HUES6 (cell line): ENCODE measurements at regions not wholly inside any gene's neighbourhood (a gene's known extent, or its start where the extent isn't known, plus 50 kb on each side); places are given as distances from the start of the nearest gene placed in this dataset.
"Not testable (repeated sequence)": the region's sequence is repeated elsewhere in the genome, so short reads cannot be mapped to it uniquely, and the experiment has no call there.

Experiments
- H3K27ac ChIP-seq: 2 replicates; pipeline ENCODE4 v1.7.0; 2013; ENCODE audit warnings: low read depth, mild to moderate bottlenecking, low read length, inconsistent platforms
- H3K27me3 ChIP-seq: 2 replicates; pipeline ENCODE4 v1.6.1; 2013; ENCODE audit warnings: low read length; ENCODE audit not compliant: control insufficient read depth, insufficient read depth
- H3K36me3 ChIP-seq: 2 replicates; pipeline ENCODE4 v1.6.1; 2013; ENCODE audit warnings: low read length; ENCODE audit not compliant: control insufficient read depth, insufficient read depth
- H3K4me1 ChIP-seq: 2 replicates; pipeline ENCODE4 v1.6.1; 2013; ENCODE audit warnings: low read length; ENCODE audit not compliant: control insufficient read depth, insufficient read depth
- H3K4me3 ChIP-seq: 2 replicates; pipeline ENCODE4 v1.5.1; 2013; ENCODE audit warnings: low read depth, low read length
- H3K9ac ChIP-seq: one replicate; pipeline ENCODE4 v1.6.1; 2013; ENCODE audit warnings: mild to moderate bottlenecking, low read length
- H3K9me3 ChIP-seq: 2 replicates; pipeline ENCODE4 v1.6.1; 2013; ENCODE audit warnings: low read depth, low read length; ENCODE audit not compliant: control insufficient read depth, insufficient read depth

DNA sequence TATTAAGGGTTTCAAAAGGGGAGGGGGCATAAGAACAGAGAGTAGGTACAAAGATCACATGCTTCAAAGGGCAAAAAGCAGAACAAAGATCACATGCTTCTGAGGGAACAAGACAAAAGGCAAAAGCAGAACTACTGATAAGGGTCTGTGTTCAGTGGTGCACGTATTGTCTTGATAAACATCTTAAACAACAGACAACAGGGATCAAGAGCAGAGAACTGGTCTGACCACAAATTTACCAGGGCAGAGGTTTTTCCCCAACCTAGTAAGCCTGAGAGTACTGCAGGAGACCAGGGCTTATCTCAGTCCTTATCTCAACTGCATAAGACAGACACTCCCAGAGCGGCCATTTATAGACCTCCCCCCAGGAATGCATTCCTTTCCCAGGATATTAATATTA, 900.2 kb upstream of the PRKX start:
- H3K36me3 ChIP-seq, H3K4me1 ChIP-seq, H3K27me3 ChIP-seq, H3K27ac ChIP-seq, H3K9ac ChIP-seq, H3K4me3 ChIP-seq: not testable (repeated sequence)
- H3K9me3 ChIP-seq: peaks cover 20% of the 10 kb centered on the region

- Histone ChIP-seq H3K4me1 (no peaks in the 10 kb centered on the region), H3K36me3 (no peaks in the 10 kb centered on the region), H3K4me3 (no peak overlapping the region), H3K9ac (no peak overlapping the region), H3K9me3 (no peaks in the 10 kb centered on the region), H3K27me3 (no peaks in the 10 kb centered on the region), H3K27ac (no peak overlapping the region)
Measured at GRCh38 chrX:4588893-4589292, 875.4 kb upstream of the PRKX start.

DNA sequence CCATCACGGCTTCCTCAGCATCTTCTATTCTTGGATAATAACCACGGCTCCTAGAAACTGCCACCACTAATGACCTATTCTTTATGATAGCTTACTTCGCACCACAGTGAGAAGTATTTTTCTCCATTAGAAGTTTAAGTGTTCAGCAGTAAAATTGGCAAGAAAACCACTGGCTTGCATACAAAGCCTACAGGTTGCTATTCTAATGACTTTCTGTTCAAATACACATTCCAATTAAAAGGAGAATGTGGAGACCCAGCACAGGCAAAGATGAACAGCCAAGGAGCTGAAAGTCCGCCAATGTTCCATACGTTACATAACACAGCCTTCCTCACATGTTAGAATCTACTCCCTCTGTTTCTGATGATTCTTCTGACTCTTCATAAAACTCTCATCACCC, 875.0 kb upstream of the PRKX start:
- Histone ChIP-seq H3K9ac (no peak overlapping the region), H3K27ac (no peak overlapping the region), H3K4me1 (no peaks in the 10 kb centered on the region), H3K9me3 (no peaks in the 10 kb centered on the region), H3K27me3 (no peaks in the 10 kb centered on the region), H3K36me3 (no peaks in the 10 kb centered on the region), H3K4me3 (no peak overlapping the region)

GRCh38 chrX:4588056-4588455, 874.6 kb upstream of the PRKX start:
- Histone ChIP-seq H3K4me1 (no peaks in the 10 kb centered on the region), H3K36me3 (no peaks in the 10 kb centered on the region), H3K27ac (no peak overlapping the region), H3K9ac (no peak overlapping the region), H3K9me3 (no peaks in the 10 kb centered on the region), H3K27me3 (no peaks in the 10 kb centered on the region), H3K4me3 (no peak overlapping the region)

GRCh38 chrX:4579999-4580398, 866.5 kb upstream of the PRKX start:
- no peaks in the 10 kb centered on the region for H3K36me3 ChIP-seq
- no peaks in the 10 kb centered on the region for H3K9me3 ChIP-seq
- no peak overlapping the region for H3K27ac ChIP-seq
- H3K4me3 ChIP-seq: no peak overlapping the region
- no peaks in the 10 kb centered on the region for H3K4me1 ChIP-seq
- no peaks in the 10 kb centered on the region for H3K27me3 ChIP-seq
- no peak overlapping the region for H3K9ac ChIP-seq

- Histone ChIP-seq H3K27me3 (no peaks in the 10 kb centered on the region), H3K4me3 (no peak overlapping the region), H3K36me3 (no peaks in the 10 kb centered on the region), H3K9ac (no peak overlapping the region), H3K27ac (no peak overlapping the region), H3K9me3 (no peaks in the 10 kb centered on the region), H3K4me1 (no peaks in the 10 kb centered on the region)
Measured at GRCh38 chrX:4579480-4579879, 866.0 kb upstream of the PRKX start.

DNA sequence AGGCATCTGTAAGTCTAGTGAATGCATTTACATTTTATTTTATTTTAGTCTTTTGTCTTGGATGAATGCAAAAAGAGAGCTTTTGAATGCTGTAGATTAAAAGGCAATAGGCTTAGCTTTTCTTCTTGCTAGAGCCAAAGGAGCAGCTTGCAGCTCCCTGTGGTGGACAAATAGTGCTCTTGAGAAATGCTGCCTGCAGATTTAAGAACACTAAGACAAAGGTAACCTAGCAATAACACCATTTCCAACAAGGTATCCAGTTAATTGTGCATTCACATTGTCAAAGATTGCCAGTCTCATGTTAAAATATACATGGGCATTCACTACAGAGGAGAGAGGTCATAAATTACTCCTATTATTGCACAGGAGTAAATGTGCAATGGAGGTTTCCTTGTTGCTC, 859.2 kb upstream of the PRKX start:
- no peaks in the 10 kb centered on the region for H3K9me3 ChIP-seq
- no peaks in the 10 kb centered on the region for H3K36me3 ChIP-seq
- H3K4me3 ChIP-seq: no peak overlapping the region
- H3K9ac ChIP-seq: no peak overlapping the region
- H3K27ac ChIP-seq: no peak overlapping the region
- peaks cover 5% of the 10 kb centered on the region; the same call in 1 of the 2 replicates for H3K4me1 ChIP-seq
- H3K27me3 ChIP-seq: no peaks in the 10 kb centered on the region

- H3K36me3 ChIP-seq: no peaks in the 10 kb centered on the region
- H3K4me3 ChIP-seq: no peak overlapping the region
- H3K9me3 ChIP-seq: no peaks in the 10 kb centered on the region
- H3K9ac ChIP-seq: no peak overlapping the region
- peaks cover 5% of the 10 kb centered on the region; the same call in 1 of the 2 replicates for H3K4me1 ChIP-seq
- H3K27me3 ChIP-seq: no peaks in the 10 kb centered on the region
- H3K27ac ChIP-seq: no peak overlapping the region
Measured at GRCh38 chrX:4570151-4570550, 856.7 kb upstream of the PRKX start.

- Histone ChIP-seq H3K27ac (no peak overlapping the region), H3K27me3 (no peaks in the 10 kb centered on the region), H3K4me1 (no peaks in the 10 kb centered on the region), H3K36me3 (no peaks in the 10 kb centered on the region), H3K4me3 (no peak overlapping the region), H3K9me3 (no peaks in the 10 kb centered on the region), H3K9ac (no peak overlapping the region)
Measured at GRCh38 chrX:4560192-4560591, 846.7 kb upstream of the PRKX start.

- Histone ChIP-seq H3K27me3 (no peaks in the 10 kb centered on the region), H3K4me1 (no peaks in the 10 kb centered on the region), H3K9me3 (no peaks in the 10 kb centered on the region), H3K36me3 (no peaks in the 10 kb centered on the region), H3K9ac (no peak overlapping the region), H3K4me3 (no peak overlapping the region), H3K27ac (no peak overlapping the region)
Measured at GRCh38 chrX:4550018-4550417, 836.6 kb upstream of the PRKX start.

GRCh38 chrX:4547213-4547836, 833.9 kb upstream of the PRKX start:
- no peaks in the 10 kb centered on the region for H3K4me1 ChIP-seq
- H3K27me3 ChIP-seq: no peaks in the 10 kb centered on the region
- H3K9me3 ChIP-seq: no peaks in the 10 kb centered on the region
- no peaks in the 10 kb centered on the region for H3K36me3 ChIP-seq
- H3K27ac ChIP-seq: no peak overlapping the region
- H3K4me3 ChIP-seq: no peak overlapping the region
- no peak overlapping the region for H3K9ac ChIP-seq

DNA sequence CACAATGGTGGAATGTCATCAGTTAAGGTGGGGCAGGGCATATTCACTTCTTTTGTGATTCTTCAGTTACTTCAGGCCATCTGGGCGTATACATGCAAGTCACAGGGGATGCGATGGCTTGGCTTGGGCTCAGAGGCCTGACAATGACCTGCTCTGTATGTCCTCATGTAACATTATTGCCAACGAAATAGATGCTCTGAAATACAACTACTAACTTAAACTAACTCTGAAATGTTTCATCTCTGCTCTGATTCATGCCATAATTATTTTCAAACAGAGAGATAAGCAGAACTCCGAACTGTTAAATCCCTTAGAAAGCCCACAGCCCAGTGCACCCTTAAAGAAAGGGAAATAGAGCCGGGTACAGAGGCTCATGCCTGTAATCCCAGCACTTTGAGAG, 832.7 kb upstream of the PRKX start:
- H3K9ac ChIP-seq, H3K9me3 ChIP-seq, H3K4me3 ChIP-seq, H3K27ac ChIP-seq, H3K4me1 ChIP-seq, H3K36me3 ChIP-seq, H3K27me3 ChIP-seq: not testable (repeated sequence)
